ENCODE measurements at regions not wholly inside any gene's neighbourhood (a gene's known extent, or its start where the extent isn't known, plus 50 kb on each side); places are given as distances from the start of the nearest gene placed in this dataset.

GRCh38 chr18:66795051-66795450 is 191.2 kb upstream of the CDH19 start:
- Histone ChIP-seq H3K79me2 (ENCODE audit: control insufficient read depth, low read length) (no peaks in the 10 kb centered on the region), H3K9me3 (ENCODE audit: control insufficient read depth, insufficient read depth, low read length) (no peaks in the 10 kb centered on the region), H3K27me3 (ENCODE audit: control insufficient read depth, low read length) (no peaks in the 10 kb centered on the region), H4K20me1 (ENCODE audit: control insufficient read depth, insufficient read depth, low read depth, low read length) (no peaks in the 10 kb centered on the region), H3K4me1 (ENCODE audit: control insufficient read depth, low read length) (no peaks in the 10 kb centered on the region), H3K9me2 (replicated peaks; ENCODE audit: control insufficient read depth, low read length) (no peaks in the 10 kb centered on the region), H3K27ac (ENCODE audit: low read depth, low read length) (no peak overlapping the region), H3K4me2 (ENCODE audit: low read length) (no peak overlapping the region), H3K36me3 (ENCODE audit: control insufficient read depth, low read length) (no peaks in the 10 kb centered on the region), H3F3A (ENCODE audit: control insufficient read depth, insufficient read depth) (no peaks in the 10 kb centered on the region), H3K4me3 (ENCODE audit: low read length) (no peak overlapping the region)
- TF ChIP-seq EZH2phosphoT487 (IDR thresholded peaks at IDR 0.05; ENCODE audit: borderline replicate concordance, low read length) (no peak), CTCF (IDR thresholded peaks at IDR 0.05; ENCODE audit: low read depth, low read length, poor library complexity, severe bottlenecking) (no peak)

- H3K9me3 ChIP-seq (ENCODE audit: control insufficient read depth, insufficient read depth, low read length) = no peaks in the 10 kb centered on the region
- H3K27ac ChIP-seq (ENCODE audit: low read depth, low read length) = no peak overlapping the region
- H3K36me3 ChIP-seq (ENCODE audit: control insufficient read depth, low read length) = no peaks in the 10 kb centered on the region
- H3K27me3 ChIP-seq (ENCODE audit: control insufficient read depth, low read length) = no peaks in the 10 kb centered on the region
- H3K79me2 ChIP-seq (ENCODE audit: control insufficient read depth, low read length) = no peaks in the 10 kb centered on the region
- no peak for TF ChIP-seq EZH2phosphoT487 (IDR thresholded peaks at IDR 0.05; ENCODE audit: borderline replicate concordance, low read length)
- no peak for TF ChIP-seq CTCF (IDR thresholded peaks at IDR 0.05; ENCODE audit: low read depth, low read length, poor library complexity, severe bottlenecking)
- no peak overlapping the region for H3K4me3 ChIP-seq (ENCODE audit: low read length)
- no peaks in the 10 kb centered on the region for H4K20me1 ChIP-seq (ENCODE audit: control insufficient read depth, insufficient read depth, low read depth, low read length)
- no peaks in the 10 kb centered on the region for H3F3A ChIP-seq (ENCODE audit: control insufficient read depth, insufficient read depth)
- no peak overlapping the region for H3K4me2 ChIP-seq (ENCODE audit: low read length)
- no peaks in the 10 kb centered on the region for H3K4me1 ChIP-seq (ENCODE audit: control insufficient read depth, low read length)
- no peaks in the 10 kb centered on the region for H3K9me2 ChIP-seq (replicated peaks; ENCODE audit: control insufficient read depth, low read length)
These were observed 188.6 kb upstream of the CDH19 start for GRCh38 chr18:66792466-66792865.

GRCh38 chr18:66780609-66781008 is 176.7 kb upstream of the CDH19 start:
- H3K9me3 ChIP-seq (ENCODE audit: control insufficient read depth, insufficient read depth, low read length) = no peaks in the 10 kb centered on the region
- no peaks in the 10 kb centered on the region for H3K79me2 ChIP-seq (ENCODE audit: control insufficient read depth, low read length)
- no peak overlapping the region for H3K4me3 ChIP-seq (ENCODE audit: low read length)
- H3K4me1 ChIP-seq (ENCODE audit: control insufficient read depth, low read length) = no peaks in the 10 kb centered on the region
- H3K27ac ChIP-seq (ENCODE audit: low read depth, low read length) = no peak overlapping the region
- H3K9me2 ChIP-seq (replicated peaks; ENCODE audit: control insufficient read depth, low read length) = no peaks in the 10 kb centered on the region
- H3K27me3 ChIP-seq (ENCODE audit: control insufficient read depth, low read length) = no peaks in the 10 kb centered on the region
- no peaks in the 10 kb centered on the region for H3K36me3 ChIP-seq (ENCODE audit: control insufficient read depth, low read length)
- H4K20me1 ChIP-seq (ENCODE audit: control insufficient read depth, insufficient read depth, low read depth, low read length) = no peaks in the 10 kb centered on the region
- no peaks in the 10 kb centered on the region for H3F3A ChIP-seq (ENCODE audit: control insufficient read depth, insufficient read depth)
- TF ChIP-seq EZH2phosphoT487 (IDR thresholded peaks at IDR 0.05; ENCODE audit: borderline replicate concordance, low read length) = no peak
- no peak for TF ChIP-seq CTCF (IDR thresholded peaks at IDR 0.05; ENCODE audit: low read depth, low read length, poor library complexity, severe bottlenecking)
- no peak overlapping the region for H3K4me2 ChIP-seq (ENCODE audit: low read length)

- Histone ChIP-seq H3K9me3 (ENCODE audit: control insufficient read depth, insufficient read depth, low read length) (no peaks in the 10 kb centered on the region), H3K79me2 (ENCODE audit: control insufficient read depth, low read length) (no peaks in the 10 kb centered on the region), H3K4me2 (ENCODE audit: low read length) (no peak overlapping the region), H3F3A (ENCODE audit: control insufficient read depth, insufficient read depth) (no peaks in the 10 kb centered on the region), H3K27me3 (ENCODE audit: control insufficient read depth, low read length) (no peaks in the 10 kb centered on the region), H3K36me3 (ENCODE audit: control insufficient read depth, low read length) (no peaks in the 10 kb centered on the region), H4K20me1 (ENCODE audit: control insufficient read depth, insufficient read depth, low read depth, low read length) (no peaks in the 10 kb centered on the region), H3K9me2 (replicated peaks; ENCODE audit: control insufficient read depth, low read length) (no peaks in the 10 kb centered on the region), H3K4me1 (ENCODE audit: control insufficient read depth, low read length) (no peaks in the 10 kb centered on the region), H3K27ac (ENCODE audit: low read depth, low read length) (no peak overlapping the region), H3K4me3 (ENCODE audit: low read length) (no peak overlapping the region)
- TF ChIP-seq CTCF (IDR thresholded peaks at IDR 0.05; ENCODE audit: low read depth, low read length, poor library complexity, severe bottlenecking) = no peak
These were observed 174.2 kb upstream of the CDH19 start for GRCh38 chr18:66778048-66778447.
